Mucosa of stomach (tissue), 1 donor: ENCODE measurements at regions not wholly inside any gene's neighbourhood (a gene's known extent, or its start where the extent isn't known, plus 50 kb on each side); places are given as distances from the start of the nearest gene placed in this dataset.
"Not testable (repeated sequence)": the region's sequence is repeated elsewhere in the genome, so short reads cannot be mapped to it uniquely, and the experiment has no call there.

ENCODE experiments used
- H3K27me3 ChIP-seq: one replicate; pipeline ENCODE4 v1.7.0; 2013; ENCODE audit warnings: mild to moderate bottlenecking, low read length; ENCODE audit not compliant: control insufficient read depth, insufficient read depth
- H3K36me3 ChIP-seq: one replicate; pipeline ENCODE4 v1.7.0; 2013; ENCODE audit warnings: low read length; ENCODE audit not compliant: control insufficient read depth, insufficient read depth
- H3K4me1 ChIP-seq: one replicate; pipeline ENCODE4 v1.7.0; 2013; ENCODE audit warnings: mild to moderate bottlenecking, low read length; ENCODE audit not compliant: control insufficient read depth, insufficient read depth
- H3K4me3 ChIP-seq: one replicate; pipeline ENCODE4 v1.7.0; 2013; ENCODE audit warnings: low read length
- H3K9ac ChIP-seq: one replicate; pipeline ENCODE4 v1.7.0; 2013; ENCODE audit warnings: mild to moderate bottlenecking, low read length, moderate library complexity
- H3K9me3 ChIP-seq: one replicate; pipeline ENCODE4 v1.7.0; 2013; ENCODE audit warnings: mild to moderate bottlenecking, low read length, moderate library complexity; ENCODE audit not compliant: control insufficient read depth
- donor health status: Pancreatic carcinoma.

DNA sequence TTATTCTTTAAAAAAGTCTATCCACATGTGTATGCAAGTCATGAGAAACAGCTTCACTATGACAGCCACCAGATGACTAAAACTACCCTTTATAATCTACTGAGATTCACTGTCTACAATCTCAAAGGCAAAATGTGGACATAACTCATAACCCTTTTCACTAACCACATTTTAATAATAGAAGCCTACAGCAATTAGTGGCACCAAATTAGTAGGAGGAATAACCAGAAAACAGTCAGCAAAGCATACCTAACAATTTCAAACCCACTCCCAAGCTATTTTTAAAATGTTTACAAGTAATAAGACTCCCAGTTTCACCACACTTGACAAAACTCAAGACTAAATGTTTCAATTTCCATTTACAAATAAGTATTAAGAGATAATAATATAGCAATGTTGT lies 442.9 kb downstream of the PTPRC start:
- Histone ChIP-seq H3K4me3 (no peak overlapping the region), H3K27me3 (no peaks in the 10 kb centered on the region), H3K4me1 (no peaks in the 10 kb centered on the region), H3K9me3 (no peaks in the 10 kb centered on the region), H3K36me3 (no peaks in the 10 kb centered on the region), H3K9ac (no peak overlapping the region)

DNA sequence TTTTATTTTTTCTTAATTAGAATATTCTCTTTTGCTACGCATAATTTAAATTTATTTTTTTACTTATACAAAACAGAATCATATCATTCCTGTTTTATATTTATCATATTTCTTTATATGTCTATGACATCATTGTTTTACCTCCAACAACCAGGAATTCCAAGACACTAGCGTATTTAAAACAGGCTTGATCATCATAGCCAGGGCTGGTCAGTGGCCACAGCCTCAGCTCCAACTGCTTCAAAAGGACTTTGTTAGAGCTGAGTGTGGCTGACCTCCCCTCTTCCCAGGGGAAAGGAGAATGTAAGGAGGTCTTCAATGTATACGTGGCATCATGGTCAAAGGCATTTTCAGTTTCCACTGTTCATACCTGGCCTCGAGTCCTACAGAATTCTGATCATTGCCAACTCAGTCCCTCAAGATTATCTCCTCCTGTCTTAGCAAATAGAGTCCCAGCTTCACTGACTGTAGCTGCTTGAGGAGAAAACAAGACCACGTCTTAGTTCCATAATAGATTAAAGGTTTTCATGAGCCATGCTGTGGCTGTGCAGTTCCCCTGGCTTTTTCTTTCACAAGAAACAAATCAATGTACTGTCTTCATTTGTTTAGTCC lies 444.0 kb downstream of the PTPRC start:
- Histone ChIP-seq H3K4me3 (no peak overlapping the region), H3K27me3 (no peaks in the 10 kb centered on the region), H3K9ac (no peak overlapping the region), H3K9me3 (no peaks in the 10 kb centered on the region), H3K36me3 (no peaks in the 10 kb centered on the region), H3K4me1 (no peaks in the 10 kb centered on the region)

DNA sequence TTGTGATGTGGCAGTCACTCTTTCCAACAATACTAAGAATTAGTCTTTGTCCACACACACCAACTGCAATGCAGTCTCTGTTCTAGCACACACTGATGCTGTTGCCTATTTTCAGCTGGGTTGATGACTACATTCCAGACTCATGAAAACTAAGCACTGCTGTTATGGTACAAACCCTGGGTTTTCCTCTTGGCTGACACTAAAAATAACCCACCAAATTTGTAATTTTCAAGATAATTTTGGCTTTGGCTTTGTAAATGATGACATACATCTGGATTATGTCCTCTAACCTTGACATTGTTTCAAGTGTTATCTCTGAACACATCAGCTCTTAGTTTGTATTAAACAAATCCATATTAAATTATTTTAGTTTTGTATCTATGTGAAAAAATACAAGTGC lies 444.8 kb downstream of the PTPRC start:
- Histone ChIP-seq H3K27me3 (no peaks in the 10 kb centered on the region), H3K4me1 (no peaks in the 10 kb centered on the region), H3K36me3 (no peaks in the 10 kb centered on the region), H3K9ac (no peak overlapping the region), H3K4me3 (no peak overlapping the region), H3K9me3 (no peaks in the 10 kb centered on the region)

DNA sequence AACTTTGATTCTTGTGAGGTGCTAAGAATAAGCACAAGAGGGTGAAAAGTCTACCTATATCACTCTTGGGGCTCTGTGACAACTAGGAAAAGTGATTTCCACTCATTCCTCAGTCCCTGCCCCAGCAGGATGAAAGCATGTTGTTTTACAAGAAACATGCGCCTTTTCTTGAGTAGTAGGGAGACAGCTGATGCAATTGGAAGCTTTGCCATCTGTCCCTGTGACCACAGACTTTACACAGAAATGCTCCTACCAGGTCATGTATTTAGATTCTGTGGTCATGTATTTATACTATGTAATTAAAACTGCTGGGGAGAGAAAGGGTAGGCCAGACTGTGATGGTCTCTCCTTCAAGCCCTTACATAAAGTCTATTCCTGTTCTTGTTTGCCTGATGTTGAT lies 445.5 kb downstream of the PTPRC start:
- Histone ChIP-seq H3K9me3 (no peaks in the 10 kb centered on the region), H3K4me3 (no peak overlapping the region), H3K4me1 (no peaks in the 10 kb centered on the region), H3K27me3 (no peaks in the 10 kb centered on the region), H3K9ac (no peak overlapping the region), H3K36me3 (no peaks in the 10 kb centered on the region)

DNA sequence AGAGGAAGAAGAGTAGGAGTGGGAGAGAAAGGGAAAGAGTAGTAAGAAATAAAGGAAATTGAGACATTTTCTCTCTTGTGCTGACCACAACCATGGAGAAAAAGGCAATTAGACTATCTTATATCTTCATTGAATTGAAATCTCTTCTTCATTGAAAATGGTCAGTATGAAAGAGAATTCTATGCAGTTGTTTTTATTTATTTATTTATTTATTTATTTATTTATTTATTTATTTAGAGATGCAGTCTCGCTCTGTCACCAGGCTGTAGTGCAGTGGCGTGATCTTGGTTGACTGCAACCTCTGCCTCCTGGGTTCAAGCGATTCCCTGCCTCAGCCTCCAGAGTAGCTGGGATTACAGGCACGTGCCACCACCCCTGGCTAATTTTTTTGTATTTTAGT lies 447.1 kb downstream of the PTPRC start:
- Histone ChIP-seq H3K4me1 (no peaks in the 10 kb centered on the region), H3K9me3 (no peaks in the 10 kb centered on the region), H3K9ac (no peak overlapping the region), H3K27me3 (no peaks in the 10 kb centered on the region), H3K4me3 (no peak overlapping the region), H3K36me3 (no peaks in the 10 kb centered on the region)

DNA sequence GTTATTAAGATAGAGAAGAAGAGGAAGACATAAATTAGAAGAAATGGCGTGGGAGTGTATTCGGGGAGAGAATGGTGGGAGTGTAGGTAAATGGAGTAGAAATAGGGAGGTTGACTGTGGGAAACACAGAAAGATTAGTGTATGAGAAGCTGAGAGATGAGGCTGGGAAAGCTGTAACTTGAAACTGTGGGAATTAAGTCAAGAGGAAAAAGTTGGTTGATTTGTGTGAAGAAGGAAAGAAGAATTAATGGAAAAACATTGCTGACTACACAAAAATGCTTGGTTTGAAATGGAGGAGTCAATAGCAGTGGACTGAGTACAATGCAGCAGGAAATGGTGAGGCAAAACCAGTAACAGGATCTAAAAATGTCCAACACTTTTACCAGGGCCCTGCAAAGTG lies 448.3 kb downstream of the PTPRC start:
- no peak overlapping the region for H3K4me3 ChIP-seq
- H3K36me3 ChIP-seq = no peaks in the 10 kb centered on the region
- no peaks in the 10 kb centered on the region for H3K9me3 ChIP-seq
- no peaks in the 10 kb centered on the region for H3K4me1 ChIP-seq
- no peak overlapping the region for H3K9ac ChIP-seq
- no peaks in the 10 kb centered on the region for H3K27me3 ChIP-seq

DNA sequence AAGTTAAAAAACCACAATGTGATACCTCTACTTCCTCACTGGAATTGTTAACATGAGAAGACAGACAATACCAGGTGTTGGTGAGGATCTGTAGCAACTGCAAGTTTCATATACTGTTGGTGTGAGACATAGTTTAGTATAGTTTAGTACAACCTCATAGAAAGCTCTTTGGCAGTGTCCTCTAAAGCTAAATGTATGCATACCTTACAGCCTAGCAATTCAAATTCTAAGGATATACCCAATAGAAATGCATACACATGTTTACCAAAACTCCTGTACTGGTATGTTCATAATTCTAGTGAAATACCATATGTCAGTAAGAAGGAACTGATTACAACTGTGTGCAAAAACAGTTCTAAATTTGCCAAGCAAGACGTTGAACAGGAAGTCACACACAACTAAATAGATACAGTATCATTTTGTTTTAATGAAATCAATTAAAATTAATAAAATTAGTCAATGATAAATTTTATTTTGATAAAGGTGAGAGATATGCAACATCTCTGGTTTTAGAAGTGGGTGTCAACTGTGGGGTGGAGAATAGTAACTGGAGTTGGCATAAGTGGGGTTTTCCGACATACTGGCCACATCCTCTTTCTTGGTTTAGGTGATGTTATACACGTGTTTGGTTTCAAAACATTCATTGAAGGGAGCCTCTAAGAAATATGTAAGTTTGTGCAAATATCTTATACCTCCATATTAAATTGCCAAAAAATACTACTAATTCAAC lies 450.7 kb downstream of the PTPRC start:
- Histone ChIP-seq H3K4me1 (no peaks in the 10 kb centered on the region), H3K4me3 (no peak overlapping the region), H3K9ac (no peak overlapping the region), H3K36me3 (no peaks in the 10 kb centered on the region), H3K27me3 (no peaks in the 10 kb centered on the region), H3K9me3 (no peaks in the 10 kb centered on the region)

DNA sequence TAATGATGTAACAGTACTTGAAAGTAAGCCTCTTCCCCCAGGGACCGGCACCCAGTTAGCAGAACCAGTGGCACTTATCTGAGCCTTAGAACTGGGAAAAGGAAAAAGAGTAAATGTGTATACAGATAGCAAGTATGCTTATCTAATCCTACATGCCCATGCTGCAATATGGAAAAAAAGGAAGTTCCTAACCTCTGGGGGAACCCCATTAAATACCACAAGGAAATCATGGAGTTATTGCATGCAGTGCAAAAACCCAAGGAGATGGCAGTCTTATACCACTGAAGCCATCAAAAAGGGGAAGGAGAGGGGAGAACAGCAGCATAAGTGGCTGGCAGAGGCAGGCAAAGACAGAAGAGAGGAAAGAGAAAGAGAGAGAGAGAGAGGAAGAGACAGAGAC lies 456.8 kb downstream of the PTPRC start:
- H3K4me1 ChIP-seq, H3K4me3 ChIP-seq, H3K9me3 ChIP-seq, H3K36me3 ChIP-seq, H3K27me3 ChIP-seq, H3K9ac ChIP-seq: not testable (repeated sequence)

DNA sequence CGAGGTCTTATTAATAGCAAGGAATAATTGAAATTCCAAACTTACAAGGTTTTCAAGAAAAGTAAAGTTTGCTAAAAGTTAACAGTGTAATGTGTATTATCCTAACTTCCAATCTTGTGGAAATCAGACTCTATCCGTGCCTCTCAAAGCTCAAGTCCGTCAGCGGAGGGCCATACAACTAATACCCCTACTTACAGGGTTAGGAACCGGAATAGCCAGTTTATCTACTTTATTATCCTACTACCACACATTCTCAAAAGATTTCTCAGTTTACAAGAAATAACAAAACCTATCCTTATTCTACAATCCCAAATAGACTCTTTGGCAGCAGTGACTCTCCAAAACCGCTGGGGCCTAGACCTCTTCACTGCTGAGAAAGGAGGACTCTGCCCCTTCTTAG lies 457.8 kb downstream of the PTPRC start:
- no peaks in the 10 kb centered on the region for H3K36me3 ChIP-seq
- no peaks in the 10 kb centered on the region for H3K27me3 ChIP-seq
- no peaks in the 10 kb centered on the region for H3K9me3 ChIP-seq
- no peaks in the 10 kb centered on the region for H3K4me1 ChIP-seq
- H3K9ac ChIP-seq = no peak overlapping the region
- H3K4me3 ChIP-seq = no peak overlapping the region

DNA sequence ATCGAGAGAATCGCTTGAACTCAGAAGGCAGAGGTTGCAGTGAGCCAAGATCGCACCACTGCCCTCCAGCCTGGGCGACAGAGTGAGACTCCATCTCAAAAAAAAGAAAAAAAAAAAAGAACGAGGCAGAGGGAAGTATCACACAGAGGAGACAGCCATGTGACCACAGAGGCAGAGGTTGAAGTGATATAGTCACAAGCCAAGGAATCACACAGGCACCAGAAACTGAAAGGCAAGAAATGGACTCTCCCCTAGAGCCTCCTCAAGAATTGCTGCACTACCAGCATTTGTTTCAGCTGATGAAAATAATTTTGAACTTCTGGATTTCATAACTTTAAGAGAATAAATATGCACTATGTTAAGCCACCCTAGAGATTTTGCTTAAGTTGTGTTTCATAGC lies 459.6 kb downstream of the PTPRC start:
- Histone ChIP-seq H3K27me3 (no peaks in the 10 kb centered on the region), H3K9ac (no peak overlapping the region), H3K4me1 (no peaks in the 10 kb centered on the region)

DNA sequence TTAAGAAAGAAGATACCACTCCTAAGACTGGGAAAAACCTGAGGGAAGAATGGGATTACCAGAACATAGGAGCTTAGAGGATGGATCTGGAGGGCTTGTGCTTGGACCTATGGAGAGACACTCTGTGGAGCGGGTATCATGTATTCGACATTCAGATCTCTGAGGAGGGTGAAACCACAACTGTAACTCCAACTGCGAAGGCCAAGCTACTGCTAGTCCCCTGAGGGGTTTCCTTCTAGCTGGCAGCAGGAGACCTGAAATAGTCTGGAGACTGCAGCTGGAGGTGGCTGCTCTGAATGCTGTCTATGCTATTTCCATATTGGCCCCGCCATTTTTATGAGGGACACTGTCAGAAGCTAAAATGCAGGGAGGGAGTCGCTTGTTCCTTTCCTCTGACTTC lies 462.3 kb downstream of the PTPRC start:
- Histone ChIP-seq H3K4me1 (no peaks in the 10 kb centered on the region), H3K9ac (no peak overlapping the region), H3K36me3 (no peaks in the 10 kb centered on the region), H3K4me3 (no peak overlapping the region), H3K27me3 (no peaks in the 10 kb centered on the region), H3K9me3 (no peaks in the 10 kb centered on the region)

More for the DNA sequence above, 459.6 kb downstream of the PTPRC start:
- Histone ChIP-seq H3K36me3 (no peaks in the 10 kb centered on the region), H3K4me3 (no peak overlapping the region), H3K9me3 (no peaks in the 10 kb centered on the region)

DNA sequence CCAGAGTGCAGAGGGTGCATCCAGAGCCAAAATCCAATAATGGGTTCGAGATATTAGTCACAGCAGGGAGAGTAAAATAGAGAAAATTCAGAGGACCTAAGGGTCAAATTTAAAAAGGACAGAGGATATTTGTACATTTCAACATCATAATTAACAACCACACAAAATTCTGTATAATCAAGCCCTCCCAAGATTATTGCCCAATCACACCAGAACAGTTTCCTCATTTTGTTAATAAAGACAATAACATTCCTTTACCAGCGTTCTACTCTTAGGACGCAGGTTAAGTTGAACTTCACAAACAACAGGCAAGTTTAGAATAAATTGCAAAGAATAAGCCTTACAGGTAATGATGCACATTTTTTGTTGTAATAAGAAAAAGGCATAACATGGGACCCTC lies 462.8 kb downstream of the PTPRC start:
- H3K4me3 ChIP-seq = no peak overlapping the region
- H3K36me3 ChIP-seq = no peaks in the 10 kb centered on the region
- H3K9me3 ChIP-seq = no peaks in the 10 kb centered on the region
- H3K4me1 ChIP-seq = no peaks in the 10 kb centered on the region
- no peaks in the 10 kb centered on the region for H3K27me3 ChIP-seq
- H3K9ac ChIP-seq = no peak overlapping the region

DNA sequence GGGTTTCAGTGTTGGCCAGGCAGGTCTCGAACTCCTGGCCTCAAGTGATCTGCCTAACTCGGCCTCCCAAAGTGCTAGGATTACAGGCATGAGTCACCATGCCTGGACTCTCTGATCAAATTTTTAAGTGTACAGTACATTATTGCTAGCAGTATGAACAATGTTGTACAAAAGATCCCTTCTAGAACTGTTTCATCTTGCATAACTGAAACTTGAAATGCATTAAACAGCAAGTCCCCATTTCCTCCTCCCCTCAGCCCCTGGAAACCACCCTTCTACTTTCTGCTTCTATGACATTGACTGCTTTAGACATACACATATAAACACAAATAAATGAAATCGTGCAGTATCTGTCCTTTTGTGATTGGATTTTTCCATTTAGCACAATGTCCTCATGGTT lies 463.4 kb downstream of the PTPRC start:
- Histone ChIP-seq H3K27me3 (no peaks in the 10 kb centered on the region), H3K36me3 (no peaks in the 10 kb centered on the region), H3K4me3 (no peak overlapping the region), H3K9ac (no peak overlapping the region), H3K4me1 (no peaks in the 10 kb centered on the region), H3K9me3 (no peaks in the 10 kb centered on the region)
